ENCODE measurements at regions not wholly inside any gene's neighbourhood (a gene's known extent, or its start where the extent isn't known, plus 50 kb on each side); places are given as distances from the start of the nearest gene placed in this dataset.

DNA sequence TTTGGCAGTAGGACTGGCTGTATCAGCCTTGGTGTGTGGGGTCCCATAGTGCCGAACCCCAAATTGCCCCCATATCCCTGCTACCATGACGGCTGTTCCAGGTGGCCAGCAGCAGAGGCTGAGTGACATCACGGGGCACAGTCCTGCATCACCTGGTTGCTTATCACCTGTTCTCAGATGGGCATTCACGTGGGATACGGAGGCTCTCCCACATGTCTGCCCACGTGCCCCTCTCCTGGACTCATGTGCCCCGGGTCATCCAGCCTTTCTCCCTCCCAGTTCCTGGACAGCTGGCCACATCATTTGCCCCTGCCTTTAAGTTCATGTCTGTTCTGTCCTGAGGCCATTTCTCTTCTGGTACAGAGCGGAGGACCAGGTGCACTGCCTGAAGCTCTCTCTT lies 431.0 kb upstream of the B3GAT1 start (continued):
- TF ChIP-seq ZBTB26 (CRISPR knock-in tag; IDR thresholded peaks at IDR 0.05), result no peak

DNA sequence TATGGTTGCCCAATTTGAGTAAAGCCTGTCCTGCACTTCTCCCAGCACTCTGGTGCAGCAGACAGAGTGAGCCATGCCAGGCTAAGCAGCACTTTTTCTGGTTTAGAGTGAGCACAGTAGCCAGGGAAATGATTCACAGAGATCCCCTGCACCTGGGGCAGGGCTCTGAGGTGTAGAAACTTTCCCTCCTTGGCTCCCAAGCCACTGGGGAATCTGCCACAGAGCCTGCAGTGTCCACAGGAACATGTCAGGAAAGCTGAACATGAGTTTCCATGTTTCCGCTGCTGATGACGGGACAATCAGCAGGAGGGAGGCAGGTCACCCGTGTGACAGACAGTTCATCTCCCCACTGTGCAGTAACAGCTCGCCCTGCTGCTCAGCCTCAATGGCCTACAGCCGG lies 429.9 kb upstream of the B3GAT1 start:
- intact Hi-C loops (cut with micrococcal nuclease) (no loop called here), in situ Hi-C loops (cut with MboI) (no loop called here)
- 0% methylated on average over 5 of the region's 5 CpGs for WGBS (ENCODE audit: insufficient coverage, low coverage, missing lambda C conversion rate)
- TF ChIP-seq ZBTB12 (CRISPR knock-in tag; IDR thresholded peaks at IDR 0.05) (no peak), BCOR (IDR thresholded peaks at IDR 0.05) (no peak), ZNF644 (tag; IDR thresholded peaks at IDR 0.05; ENCODE audit: low read depth) (no peak), ZNF324 (CRISPR knock-in tag; IDR thresholded peaks at IDR 0.05) (no peak), BMI1 (IDR thresholded peaks at IDR 0.05; ENCODE audit: low read length) (no peak), TCFL5 (CRISPR knock-in tag; conservative IDR thresholded peaks at IDR 0.05) (no peak), CREB5 (CRISPR knock-in tag; IDR thresholded peaks at IDR 0.05) (no peak), POLR2H (tag; IDR thresholded peaks at IDR 0.05; ENCODE audit: low read depth) (no peak), KLF16 (IDR thresholded peaks at IDR 0.05) (no peak)
- TF ChIP-seq, protein P1, sequence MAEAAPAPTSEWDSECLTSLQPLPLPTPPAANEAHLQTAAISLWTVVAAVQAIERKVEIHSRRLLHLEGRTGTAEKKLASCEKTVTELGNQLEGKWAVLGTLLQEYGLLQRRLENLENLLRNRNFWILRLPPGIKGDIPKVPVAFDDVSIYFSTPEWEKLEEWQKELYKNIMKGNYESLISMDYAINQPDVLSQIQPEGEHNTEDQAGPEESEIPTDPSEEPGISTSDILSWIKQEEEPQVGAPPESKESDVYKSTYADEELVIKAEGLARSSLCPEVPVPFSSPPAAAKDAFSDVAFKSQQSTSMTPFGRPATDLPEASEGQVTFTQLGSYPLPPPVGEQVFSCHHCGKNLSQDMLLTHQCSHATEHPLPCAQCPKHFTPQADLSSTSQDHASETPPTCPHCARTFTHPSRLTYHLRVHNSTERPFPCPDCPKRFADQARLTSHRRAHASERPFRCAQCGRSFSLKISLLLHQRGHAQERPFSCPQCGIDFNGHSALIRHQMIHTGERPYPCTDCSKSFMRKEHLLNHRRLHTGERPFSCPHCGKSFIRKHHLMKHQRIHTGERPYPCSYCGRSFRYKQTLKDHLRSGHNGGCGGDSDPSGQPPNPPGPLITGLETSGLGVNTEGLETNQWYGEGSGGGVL (CRISPR knock-in tag; IDR thresholded peaks at IDR 0.05), result no peak
- TF ChIP-seq, protein P2, sequence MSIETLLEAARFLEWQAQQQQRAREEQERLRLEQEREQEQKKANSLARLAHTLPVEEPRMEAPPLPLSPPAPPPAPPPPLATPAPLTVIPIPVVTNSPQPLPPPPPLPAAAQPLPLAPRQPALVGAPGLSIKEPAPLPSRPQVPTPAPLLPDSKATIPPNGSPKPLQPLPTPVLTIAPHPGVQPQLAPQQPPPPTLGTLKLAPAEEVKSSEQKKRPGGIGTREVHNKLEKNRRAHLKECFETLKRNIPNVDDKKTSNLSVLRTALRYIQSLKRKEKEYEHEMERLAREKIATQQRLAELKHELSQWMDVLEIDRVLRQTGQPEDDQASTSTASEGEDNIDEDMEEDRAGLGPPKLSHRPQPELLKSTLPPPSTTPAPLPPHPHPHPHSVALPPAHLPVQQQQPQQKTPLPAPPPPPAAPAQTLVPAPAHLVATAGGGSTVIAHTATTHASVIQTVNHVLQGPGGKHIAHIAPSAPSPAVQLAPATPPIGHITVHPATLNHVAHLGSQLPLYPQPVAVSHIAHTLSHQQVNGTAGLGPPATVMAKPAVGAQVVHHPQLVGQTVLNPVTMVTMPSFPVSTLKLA (conservative IDR thresholded peaks at IDR 0.05), result no peak
- H3K79me2 ChIP-seq (ENCODE audit: control insufficient read depth, insufficient read depth, low read length), result no peaks in the 10 kb centered on the region
- no peak overlapping the region for H2AFZ ChIP-seq (ENCODE audit: low read depth, low read length)
- ChIA-PET CTCF (ENCODE audit: low intra/inter-chr PET ratio) (no interaction called here), POLR2A (no interaction called here)
- H4K20me1 ChIP-seq (replicated peaks; ENCODE audit: control insufficient read depth, insufficient read depth, low read length), result no peaks in the 10 kb centered on the region
- DNase-seq (ENCODE audit: extremely low read depth in 1 of 4, low spot score in 3 of 4), result no peak
- H3K4me3 ChIP-seq, result no peak overlapping the region
- H3K9me1 ChIP-seq (ENCODE audit: control insufficient read depth, insufficient read depth, low read length), result peaks cover 2% of the 10 kb centered on the region
- H3K36me3 ChIP-seq (ENCODE audit: control insufficient read depth, insufficient read depth, low read length), result no peaks in the 10 kb centered on the region
- no peak overlapping the region for H3K4me2 ChIP-seq (ENCODE audit: insufficient read depth, low read length)
- peaks cover 3 to 49% of the 10 kb centered on the region in 2 experiments; a peak in 3 of 5 replicates for H3K27me3 ChIP-seq (ENCODE audit: control insufficient read depth in 2 of 2, insufficient read depth in 2 of 2, low read length in 2 of 2)
- no peak overlapping the region for H3K27ac ChIP-seq (ENCODE audit: extremely low read depth, low read depth, low read length)
- H3K9me3 ChIP-seq (replicated peaks; ENCODE audit: control insufficient read depth, insufficient read depth, low read depth, low read length), result no peaks in the 10 kb centered on the region
- no peak overlapping the region for H3K9ac ChIP-seq (ENCODE audit: insufficient read depth in 1 of 2, low read depth in 2 of 2, low read length in 2 of 2)
- BruUV-seq (replicated peaks), result no TSS peak
- FAIRE-seq, result no peak
- no peaks in the 10 kb centered on the region for H3K4me1 ChIP-seq (replicated peaks in 1 of 2; ENCODE audit: control insufficient read depth in 2 of 2, insufficient read depth in 2 of 2, low read length in 2 of 2)
- no peak for ATAC-seq
